ENCODE measurements at regions not wholly inside any gene's neighbourhood (a gene's known extent, or its start where the extent isn't known, plus 50 kb on each side); places are given as distances from the start of the nearest gene placed in this dataset.
"Not testable (repeated sequence)": the region's sequence is repeated elsewhere in the genome, so short reads cannot be mapped to it uniquely, and the experiment has no call there.

DNA sequence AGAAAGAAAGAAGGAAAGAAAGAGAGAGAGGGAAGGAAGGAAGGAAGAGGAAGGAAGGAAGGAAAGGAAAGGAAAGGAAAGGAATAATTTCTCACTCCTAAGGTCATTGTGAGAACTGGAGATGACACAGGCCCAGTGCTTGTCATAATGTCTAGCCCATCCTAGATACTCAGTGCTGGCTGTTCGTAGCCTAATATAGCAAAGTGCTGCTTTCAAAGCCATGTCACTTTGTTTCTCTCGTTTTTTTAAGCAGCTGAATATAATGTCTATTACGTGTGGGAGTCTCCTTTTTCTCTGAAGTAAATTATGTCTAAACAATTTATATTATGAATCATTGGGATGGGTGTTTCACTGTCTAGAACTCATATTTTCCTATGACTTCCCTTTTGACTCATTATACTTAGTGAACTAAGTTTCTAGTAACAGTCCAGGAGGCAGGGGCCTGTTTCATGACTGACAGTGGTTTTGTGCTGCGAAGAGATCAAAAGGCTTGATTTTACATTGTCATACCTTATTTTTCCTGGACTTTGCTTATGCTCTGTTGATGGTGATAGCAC, 327.0 kb upstream of the ZFP42 start:
- no peak for DNase-seq (ENCODE audit: low read depth in 1 of 2, low spot score in 1 of 2)
- TF ChIP-seq, protein P1, sequence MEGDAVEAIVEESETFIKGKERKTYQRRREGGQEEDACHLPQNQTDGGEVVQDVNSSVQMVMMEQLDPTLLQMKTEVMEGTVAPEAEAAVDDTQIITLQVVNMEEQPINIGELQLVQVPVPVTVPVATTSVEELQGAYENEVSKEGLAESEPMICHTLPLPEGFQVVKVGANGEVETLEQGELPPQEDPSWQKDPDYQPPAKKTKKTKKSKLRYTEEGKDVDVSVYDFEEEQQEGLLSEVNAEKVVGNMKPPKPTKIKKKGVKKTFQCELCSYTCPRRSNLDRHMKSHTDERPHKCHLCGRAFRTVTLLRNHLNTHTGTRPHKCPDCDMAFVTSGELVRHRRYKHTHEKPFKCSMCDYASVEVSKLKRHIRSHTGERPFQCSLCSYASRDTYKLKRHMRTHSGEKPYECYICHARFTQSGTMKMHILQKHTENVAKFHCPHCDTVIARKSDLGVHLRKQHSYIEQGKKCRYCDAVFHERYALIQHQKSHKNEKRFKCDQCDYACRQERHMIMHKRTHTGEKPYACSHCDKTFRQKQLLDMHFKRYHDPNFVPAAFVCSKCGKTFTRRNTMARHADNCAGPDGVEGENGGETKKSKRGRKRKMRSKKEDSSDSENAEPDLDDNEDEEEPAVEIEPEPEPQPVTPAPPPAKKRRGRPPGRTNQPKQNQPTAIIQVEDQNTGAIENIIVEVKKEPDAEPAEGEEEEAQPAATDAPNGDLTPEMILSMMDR (IDR thresholded peaks at IDR 0.05; ENCODE audit: low read depth, low read length): no peak

DNA sequence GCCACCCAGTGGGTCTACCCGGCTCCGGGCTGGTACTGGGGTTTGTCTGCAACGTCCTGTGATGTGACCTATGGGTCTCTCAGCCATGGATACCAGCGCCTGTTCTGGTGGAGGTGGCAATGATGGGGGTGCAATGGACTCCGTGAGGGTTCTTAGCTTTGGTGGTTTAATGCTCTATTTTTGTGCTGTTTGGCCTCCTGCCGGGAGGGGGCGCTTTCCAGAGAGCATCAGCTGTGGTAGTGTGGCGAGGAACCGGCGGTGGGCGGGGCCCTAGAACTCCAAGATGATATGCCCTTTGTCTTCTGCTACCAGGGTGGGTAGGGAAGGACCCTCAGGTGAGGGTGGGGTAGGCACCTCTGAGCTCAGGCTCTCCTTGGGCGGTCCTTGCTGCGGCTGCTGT, 324.1 kb upstream of the ZFP42 start:
- not testable (repeated sequence) for DNase-seq (ENCODE audit: low read depth in 1 of 2, low spot score in 1 of 2); H3K36me3 ChIP-seq; H3K4me3 ChIP-seq; H3K27ac ChIP-seq; H3K27me3 ChIP-seq; H3K4me1 ChIP-seq (ENCODE audit: low read depth); H3K9me3 ChIP-seq (ENCODE audit: low read depth)

More for the DNA sequence above, 327.0 kb upstream of the ZFP42 start:
- no peak overlapping the region for H3K27ac ChIP-seq
- H3K4me3 ChIP-seq: no peak overlapping the region
- no peaks in the 10 kb centered on the region for H3K9me3 ChIP-seq (ENCODE audit: low read depth)
- peaks cover 3% of the 10 kb centered on the region for H3K27me3 ChIP-seq
- peaks cover 14% of the 10 kb centered on the region for H3K4me1 ChIP-seq (ENCODE audit: low read depth)
- H3K36me3 ChIP-seq: no peaks in the 10 kb centered on the region

DNA sequence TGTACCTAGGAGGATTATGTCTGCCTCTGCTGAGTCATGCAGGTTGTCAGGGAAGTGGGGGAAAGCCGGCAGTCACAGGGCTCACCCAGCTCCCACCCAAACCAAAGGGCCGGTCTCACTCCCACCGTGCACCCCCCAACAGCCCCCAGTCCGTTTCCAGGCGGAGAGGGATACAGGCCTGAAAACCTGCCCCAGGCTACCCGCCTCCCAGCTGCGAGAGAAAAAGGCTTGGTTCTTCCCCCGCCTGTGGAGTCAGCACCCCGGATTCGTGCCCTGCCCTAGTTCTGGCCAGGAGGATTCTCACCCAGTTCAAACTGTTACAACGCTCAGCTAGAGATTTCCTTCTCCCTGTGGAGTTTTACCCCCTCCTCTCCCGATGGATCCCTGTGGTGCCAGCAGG, 323.6 kb upstream of the ZFP42 start:
- not testable (repeated sequence) for H3K27ac ChIP-seq; H3K4me1 ChIP-seq (ENCODE audit: low read depth); H3K36me3 ChIP-seq; H3K27me3 ChIP-seq; H3K9me3 ChIP-seq (ENCODE audit: low read depth); H3K4me3 ChIP-seq; DNase-seq (ENCODE audit: low read depth in 1 of 2, low spot score in 1 of 2)

DNA sequence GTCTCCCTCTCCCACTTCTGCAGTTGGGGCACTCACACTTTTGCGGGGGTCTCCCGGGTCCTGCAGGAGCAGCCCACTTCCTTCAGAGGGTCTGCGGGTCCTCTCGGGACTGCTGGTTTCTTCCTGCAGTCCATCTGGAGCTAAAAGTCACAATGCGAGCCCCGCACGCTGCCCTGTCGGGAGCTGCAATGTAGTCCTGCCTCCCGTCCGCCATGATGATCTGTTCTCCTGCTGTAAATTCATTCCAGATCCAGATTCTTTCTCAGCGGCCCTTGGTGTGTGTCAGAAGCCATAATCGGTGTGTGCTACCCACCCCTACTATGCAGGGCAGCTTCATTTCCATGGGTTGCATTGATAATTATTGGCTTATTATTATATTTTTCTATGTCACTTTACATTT, 323.0 kb upstream of the ZFP42 start:
- not testable (repeated sequence) for DNase-seq (ENCODE audit: low read depth in 1 of 2, low spot score in 1 of 2); H3K27me3 ChIP-seq; H3K36me3 ChIP-seq; H3K4me3 ChIP-seq; H3K9me3 ChIP-seq (ENCODE audit: low read depth); H3K27ac ChIP-seq; H3K4me1 ChIP-seq (ENCODE audit: low read depth)

DNA sequence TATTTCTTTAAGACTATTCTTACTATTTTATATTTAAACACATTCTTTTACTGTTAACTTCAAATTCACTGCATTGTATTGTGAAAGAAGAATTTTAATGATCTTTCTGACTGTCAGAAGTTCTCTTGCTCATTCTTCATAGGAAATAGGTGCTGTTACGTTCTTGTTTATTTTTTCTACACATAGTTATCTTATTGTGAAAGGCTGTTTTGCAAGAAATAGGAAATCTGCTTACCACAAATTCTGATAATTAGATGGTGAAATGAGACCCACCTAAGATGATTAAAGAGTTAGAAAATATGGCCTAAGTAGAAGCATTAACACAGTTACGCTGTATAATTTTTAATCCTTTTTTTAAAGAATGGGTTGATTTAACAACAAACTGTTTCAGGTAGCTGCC, 316.1 kb upstream of the ZFP42 start:
- no peaks in the 10 kb centered on the region for H3K4me1 ChIP-seq (ENCODE audit: low read depth)
- TF ChIP-seq, protein P1 (IDR thresholded peaks at IDR 0.05; ENCODE audit: low read depth, low read length): no peak
- no peaks in the 10 kb centered on the region for H3K27me3 ChIP-seq
- H3K36me3 ChIP-seq: no peaks in the 10 kb centered on the region
- no peak for DNase-seq (ENCODE audit: low read depth in 1 of 2, low spot score in 1 of 2)
- no peaks in the 10 kb centered on the region for H3K9me3 ChIP-seq (ENCODE audit: low read depth)
- H3K4me3 ChIP-seq: no peak overlapping the region
- no peak overlapping the region for H3K27ac ChIP-seq

DNA sequence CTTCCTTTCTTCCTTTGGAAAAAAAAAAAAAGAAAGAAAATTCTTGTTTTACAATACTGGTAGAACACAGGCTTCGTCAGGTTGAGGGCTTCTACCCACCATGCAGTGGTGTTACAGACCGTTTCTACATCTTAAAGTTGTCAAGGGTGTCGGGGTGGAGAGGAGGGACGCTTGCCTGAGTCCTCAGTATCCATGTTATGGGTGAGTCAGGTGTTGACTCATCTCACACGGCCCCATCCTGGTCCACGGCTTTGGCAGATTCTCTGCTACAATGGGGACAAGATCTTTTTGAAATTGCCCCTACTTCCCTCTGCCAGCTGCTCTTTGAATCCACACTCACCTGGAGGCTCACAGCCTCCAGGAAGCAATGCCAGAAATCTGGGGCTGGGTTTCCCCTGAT, 310.3 kb upstream of the ZFP42 start:
- no peaks in the 10 kb centered on the region for H3K4me1 ChIP-seq (ENCODE audit: low read depth)
- no peaks in the 10 kb centered on the region for H3K36me3 ChIP-seq
- no peak for DNase-seq (ENCODE audit: low read depth in 1 of 2, low spot score in 1 of 2)
- H3K9me3 ChIP-seq (ENCODE audit: low read depth): no peaks in the 10 kb centered on the region
- TF ChIP-seq, protein P1 (IDR thresholded peaks at IDR 0.05; ENCODE audit: low read depth, low read length): no peak
- H3K27ac ChIP-seq: no peak overlapping the region
- no peak overlapping the region for H3K4me3 ChIP-seq
- H3K27me3 ChIP-seq: peaks cover 8% of the 10 kb centered on the region

DNA sequence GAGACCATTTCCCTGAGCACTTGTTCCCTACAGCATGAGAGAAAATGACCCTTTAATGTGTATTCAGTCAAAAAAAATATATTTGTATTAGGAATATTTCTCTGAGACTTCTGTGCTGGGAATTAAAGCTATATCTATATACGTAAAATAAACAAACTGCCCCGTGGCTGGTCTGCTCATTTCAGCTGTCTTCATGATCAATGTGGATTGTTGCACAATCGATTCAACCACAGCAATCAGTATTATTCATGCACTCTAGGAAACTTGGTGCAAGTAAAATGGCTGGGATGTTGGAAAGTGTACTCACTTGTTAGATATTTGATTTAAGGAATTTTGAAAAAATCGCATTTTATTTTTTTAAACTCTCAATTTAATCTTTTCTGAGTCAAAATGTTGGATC, 307.9 kb upstream of the ZFP42 start:
- Histone ChIP-seq H3K27ac (no peak overlapping the region), H3K9me3 (ENCODE audit: low read depth) (no peaks in the 10 kb centered on the region), H3K27me3 (peaks cover 8% of the 10 kb centered on the region), H3K4me3 (no peak overlapping the region), H3K36me3 (no peaks in the 10 kb centered on the region), H3K4me1 (ENCODE audit: low read depth) (no peaks in the 10 kb centered on the region)
- DNase-seq (ENCODE audit: low read depth in 1 of 2, low spot score in 1 of 2): no peak
- TF ChIP-seq, protein P1 (IDR thresholded peaks at IDR 0.05; ENCODE audit: low read depth, low read length): no peak
